Liver (tissue), 8 donors: ENCODE measurements at regions not wholly inside any gene's neighbourhood (a gene's known extent, or its start where the extent isn't known, plus 50 kb on each side); places are given as distances from the start of the nearest gene placed in this dataset.

Experiments used
- DNase-seq: peaks from one replicate; pipeline ENCODE4 v3.0.0-alpha.2; 2017; ENCODE audit warnings: low spot score
- H3K27ac ChIP-seq, 2 donors: one replicate each; pipeline ENCODE4 v1.7.0; 2013; ENCODE audit warnings: inconsistent platforms in 2 of 2, low read length in 2 of 2, control low read depth in 1 of 2, low read depth in 1 of 2, mild to moderate bottlenecking in 1 of 2
- H3K27me3 ChIP-seq, 4 donors: one replicate each; pipeline versions ENCODE4 v1.6.1 to v1.7.0; 2013; ENCODE audit warnings: low read length in 3 of 4, inconsistent platforms in 1 of 4, mild to moderate bottlenecking in 1 of 4, moderate library complexity in 1 of 4; ENCODE audit not compliant: control insufficient read depth in 4 of 4, insufficient read depth in 4 of 4
- H3K36me3 ChIP-seq, 4 donors: one replicate each; pipeline versions ENCODE4 v1.6.1 to v1.7.0; 2013; ENCODE audit warnings: low read length in 3 of 4, mild to moderate bottlenecking in 3 of 4, low read depth in 1 of 4, moderate library complexity in 1 of 4; ENCODE audit not compliant: control insufficient read depth in 4 of 4, insufficient read depth in 3 of 4
- H3K4me1 ChIP-seq, 4 donors: one replicate each; pipeline versions ENCODE4 v1.6.1 to v1.7.0; 2013; ENCODE audit warnings: low read length in 3 of 4, mild to moderate bottlenecking in 3 of 4, moderate library complexity in 1 of 4; ENCODE audit not compliant: control insufficient read depth in 4 of 4, insufficient read depth in 4 of 4
- H3K4me3 ChIP-seq, 3 donors: one replicate each; pipeline versions ENCODE4 v1.6.1 to v1.7.0; 2013; ENCODE audit warnings: low read length in 3 of 3, control low read depth in 1 of 3, low read depth in 1 of 3, mild to moderate bottlenecking in 1 of 3
- H3K9ac ChIP-seq, 2 donors: one replicate each; pipeline ENCODE4 v1.7.0; 2013; ENCODE audit warnings: low read length in 2 of 2, mild to moderate bottlenecking in 2 of 2, moderate library complexity in 2 of 2, control low read depth in 1 of 2, low read depth in 1 of 2
- H3K9me3 ChIP-seq, 4 donors: one replicate each; pipeline versions ENCODE4 v1.6.1 to v1.7.0; 2013; ENCODE audit warnings: low read length in 3 of 4; ENCODE audit not compliant: control insufficient read depth in 4 of 4
- ATF3 ChIP-seq: IDR thresholded peaks from 2 replicates; pipeline ENCODE4 v1.6.1; 2016; ENCODE audit warnings: antibody characterized with exemption
- CTCF ChIP-seq: fragments of 150-350 bp; IDR thresholded peaks from 2 replicates; pipeline ENCODE4 v1.5.1; 2017; ENCODE audit warnings: improper control_type of control experiment, low read depth, low read length; ENCODE audit not compliant: missing input control
- EGR1 ChIP-seq, 2 donors: IDR thresholded peaks; 2 replicates each; pipeline ENCODE4 v1.6.1; 2016 to 2018; ENCODE audit warnings: antibody characterized with exemption in 2 of 2, low read depth in 2 of 2
- FOXA1 ChIP-seq: IDR thresholded peaks from 2 replicates; pipeline ENCODE4 v1.6.1; 2016; ENCODE audit warnings: antibody characterized with exemption
- FOXA2 ChIP-seq: IDR thresholded peaks from 2 replicates; pipeline ENCODE4 v1.6.1; 2016; ENCODE audit warnings: antibody characterized with exemption
- GABPA ChIP-seq, 2 donors: IDR thresholded peaks in 1 of 2; conservative IDR thresholded peaks in 1 of 2; 2 replicates each; pipeline ENCODE4 v1.6.1; 2016; ENCODE audit warnings: antibody characterized with exemption in 2 of 2, mild to moderate bottlenecking in 1 of 2, moderate library complexity in 1 of 2
- HNF4A ChIP-seq, 2 donors: conservative IDR thresholded peaks; 2 replicates each; pipeline ENCODE4 v1.6.1; 2016; ENCODE audit warnings: antibody characterized with exemption in 2 of 2, mild to moderate bottlenecking in 2 of 2
- HNF4G ChIP-seq: IDR thresholded peaks from 2 replicates; pipeline ENCODE4 v1.6.1; 2016; ENCODE audit warnings: antibody characterized with exemption
- JUND ChIP-seq, 2 donors: IDR thresholded peaks; 2 replicates each; pipeline ENCODE4 v1.6.1; 2016; ENCODE audit warnings: antibody characterized with exemption in 2 of 2
- MAX ChIP-seq: IDR thresholded peaks from 2 replicates; pipeline ENCODE4 v1.6.1; 2016; ENCODE audit warnings: antibody characterized with exemption
- NR2F2 ChIP-seq: IDR thresholded peaks from 2 replicates; pipeline ENCODE4 v1.6.1; 2016; ENCODE audit warnings: antibody characterized with exemption
- RAD21 ChIP-seq, 2 donors: IDR thresholded peaks; 2 replicates each; pipeline ENCODE4 v1.6.1; 2016; ENCODE audit warnings: antibody characterized with exemption in 2 of 2, mild to moderate bottlenecking in 2 of 2
- REST ChIP-seq: IDR thresholded peaks from 2 replicates; pipeline ENCODE4 v1.6.1; 2016; ENCODE audit warnings: antibody characterized with exemption, mild to moderate bottlenecking
- RXRA ChIP-seq, 2 donors: IDR thresholded peaks; 2 replicates each; pipeline ENCODE4 v1.6.1; 2017 to 2018; ENCODE audit warnings: antibody characterized with exemption in 2 of 2, mild to moderate bottlenecking in 1 of 2
- SP1 ChIP-seq: IDR thresholded peaks from 2 replicates; pipeline ENCODE4 v1.6.1; 2018; ENCODE audit warnings: antibody characterized with exemption, mild to moderate bottlenecking
- TAF1 ChIP-seq: conservative IDR thresholded peaks from 2 replicates; pipeline ENCODE4 v1.6.1; 2016; ENCODE audit warnings: antibody characterized with exemption, mild to moderate bottlenecking
- YY1 ChIP-seq: IDR thresholded peaks from 2 replicates; pipeline ENCODE4 v1.6.1; 2016; ENCODE audit warnings: antibody characterized with exemption, mild to moderate bottlenecking
- WGBS: extraction: QIAGEN DNeasy Blood & Tissue Kit; methylation state at CpG from one replicate; pipeline ENCODE4 v1.1.7; 2013; 5-methylcytosine and 5-hydroxymethylcytosine counted together
- TF ChIP-seq, protein P1 (sequence below): IDR thresholded peaks from 2 replicates; pipeline ENCODE4 v1.6.1; 2016; ENCODE audit warnings: antibody characterized with exemption
- donor health status: healthy.
- donor health status: healthy.
- donor health status: healthy.
- donor health status: healthy.
- donor health status: healthy.

GRCh38 chr5:92805446-92805845, 775.6 kb downstream of the NR2F1-AS1 start:
- no peaks in the 10 kb centered on the region for H3K4me1 ChIP-seq
- H3K9me3 ChIP-seq: no peaks in the 10 kb centered on the region
- H3K9ac ChIP-seq: no peak overlapping the region
- H3K27me3 ChIP-seq: no peaks in the 10 kb centered on the region
- H3K4me3 ChIP-seq: no peak overlapping the region
- no peak overlapping the region for H3K27ac ChIP-seq
- no peak for TF ChIP-seq SP1
- TF ChIP-seq CTCF: no peak
- TF ChIP-seq RXRA (IDR thresholded peaks at IDR 0.05): no peak
- TF ChIP-seq TAF1: no peak
- no peak for TF ChIP-seq MAX
- no peak for TF ChIP-seq FOXA1
- TF ChIP-seq JUND (IDR thresholded peaks at IDR 0.05): no peak
- no peak for TF ChIP-seq HNF4A (conservative IDR thresholded peaks at IDR 0.05)
- TF ChIP-seq, protein P1, sequence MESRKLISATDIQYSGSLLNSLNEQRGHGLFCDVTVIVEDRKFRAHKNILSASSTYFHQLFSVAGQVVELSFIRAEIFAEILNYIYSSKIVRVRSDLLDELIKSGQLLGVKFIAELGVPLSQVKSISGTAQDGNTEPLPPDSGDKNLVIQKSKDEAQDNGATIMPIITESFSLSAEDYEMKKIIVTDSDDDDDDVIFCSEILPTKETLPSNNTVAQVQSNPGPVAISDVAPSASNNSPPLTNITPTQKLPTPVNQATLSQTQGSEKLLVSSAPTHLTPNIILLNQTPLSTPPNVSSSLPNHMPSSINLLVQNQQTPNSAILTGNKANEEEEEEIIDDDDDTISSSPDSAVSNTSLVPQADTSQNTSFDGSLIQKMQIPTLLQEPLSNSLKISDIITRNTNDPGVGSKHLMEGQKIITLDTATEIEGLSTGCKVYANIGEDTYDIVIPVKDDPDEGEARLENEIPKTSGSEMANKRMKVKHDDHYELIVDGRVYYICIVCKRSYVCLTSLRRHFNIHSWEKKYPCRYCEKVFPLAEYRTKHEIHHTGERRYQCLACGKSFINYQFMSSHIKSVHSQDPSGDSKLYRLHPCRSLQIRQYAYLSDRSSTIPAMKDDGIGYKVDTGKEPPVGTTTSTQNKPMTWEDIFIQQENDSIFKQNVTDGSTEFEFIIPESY: no peak
- no peak for TF ChIP-seq FOXA2
- no peak for TF ChIP-seq REST
- TF ChIP-seq ATF3: no peak
- TF ChIP-seq NR2F2: no peak
- TF ChIP-seq GABPA (IDR thresholded peaks at IDR 0.05 in 1 of 2, conservative IDR thresholded peaks at IDR 0.05 in 1 of 2): no peak
- no peak for TF ChIP-seq YY1
- TF ChIP-seq HNF4G: no peak
- no peak for TF ChIP-seq EGR1 (IDR thresholded peaks at IDR 0.05; ENCODE audit: low read depth in 2 of 2)
- no peak for TF ChIP-seq RAD21 (IDR thresholded peaks at IDR 0.05)
- H3K36me3 ChIP-seq: no peaks in the 10 kb centered on the region
- no peak for DNase-seq

DNA sequence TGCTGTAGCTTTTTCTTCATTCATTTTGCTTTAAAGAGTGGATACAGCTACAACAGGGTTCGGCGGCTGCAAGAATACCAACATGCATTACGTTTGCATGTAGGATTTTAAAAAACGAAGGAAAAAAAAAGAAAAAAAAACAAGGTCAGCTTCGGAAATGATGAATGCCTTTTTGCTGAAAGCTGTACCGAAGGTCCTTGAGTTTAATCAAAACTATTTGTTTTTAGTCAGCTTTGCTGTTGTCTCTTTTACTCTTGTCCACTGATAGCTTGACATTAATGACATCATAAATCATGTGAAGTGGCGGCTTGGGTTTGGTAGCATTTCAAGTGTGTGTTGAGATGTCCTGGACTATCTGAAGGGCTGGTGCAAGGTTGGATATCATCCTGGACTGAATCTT, 779.1 kb downstream of the NR2F1-AS1 start:
- Histone ChIP-seq H3K4me1 (no peaks in the 10 kb centered on the region), H3K9me3 (no peaks in the 10 kb centered on the region), H3K36me3 (no peaks in the 10 kb centered on the region), H3K4me3 (no peak overlapping the region), H3K27ac (no peak overlapping the region), H3K27me3 (no peaks in the 10 kb centered on the region), H3K9ac (no peak overlapping the region)
- TF ChIP-seq JUND (IDR thresholded peaks at IDR 0.05): no peak
- TF ChIP-seq REST: no peak
- TF ChIP-seq, protein P1: no peak
- TF ChIP-seq ATF3: no peak
- WGBS: 43% methylated on average over 7 of the region's 7 CpGs
- no peak for DNase-seq
